GM18498 (cell line): ENCODE measurements at regions not wholly inside any gene's neighbourhood (a gene's known extent, or its start where the extent isn't known, plus 50 kb on each side); places are given as distances from the start of the nearest gene placed in this dataset.
"Not testable (repeated sequence)": the region's sequence is repeated elsewhere in the genome, so short reads cannot be mapped to it uniquely, and the experiment has no call there.

Experiments used
- ATAC-seq: cut with Tn5 transposase; IDR thresholded peaks from one replicate; pipeline ENCODE4 v1.9.1; 2021; ENCODE audit warnings: mild to moderate bottlenecking, moderate library complexity; ENCODE audit not compliant: unreplicated experiment

GRCh38 chr2:156915332-156915731 is 342.2 kb upstream of the GALNT5 start:
- no peak for ATAC-seq

- ATAC-seq = no peak
Observed at GRCh38 chr2:156918410-156918809, 339.1 kb upstream of the GALNT5 start.

GRCh38 chr2:156930423-156930822 is 327.1 kb upstream of the GALNT5 start:
- no peak for ATAC-seq

- no peak for ATAC-seq
Observed at GRCh38 chr2:156933645-156934225, 323.8 kb upstream of the GALNT5 start.

- no peak for ATAC-seq
Observed at GRCh38 chr2:156935616-156936015, 321.9 kb upstream of the GALNT5 start.

- ATAC-seq = no peak
Observed at GRCh38 chr2:156937430-156937829, 320.1 kb upstream of the GALNT5 start.

- no peak for ATAC-seq
Observed at GRCh38 chr2:156944871-156945270, 312.6 kb upstream of the GALNT5 start.

GRCh38 chr2:156947261-156947660 is 310.2 kb upstream of the GALNT5 start:
- no peak for ATAC-seq

GRCh38 chr2:156955701-156956100 is 301.8 kb upstream of the GALNT5 start:
- no peak for ATAC-seq

- ATAC-seq = no peak
Observed at GRCh38 chr2:156956161-156956560, 301.3 kb upstream of the GALNT5 start.

GRCh38 chr2:156958374-156958773 is 299.1 kb upstream of the GALNT5 start:
- no peak for ATAC-seq

GRCh38 chr2:156959481-156959880 is 298.0 kb upstream of the GALNT5 start:
- ATAC-seq = no peak

GRCh38 chr2:156982615-156983014 is 274.9 kb upstream of the GALNT5 start:
- no peak for ATAC-seq

GRCh38 chr2:156986339-156986988 is 271.0 kb upstream of the GALNT5 start:
- no peak for ATAC-seq

- ATAC-seq = no peak
Observed at GRCh38 chr2:156999661-157000060, 257.8 kb upstream of the GALNT5 start.

- ATAC-seq = no peak
Observed at GRCh38 chr2:157004789-157005188, 252.7 kb upstream of the GALNT5 start.

GRCh38 chr2:157015015-157015575 is 242.4 kb upstream of the GALNT5 start:
- no peak for ATAC-seq

- not testable (repeated sequence) for ATAC-seq
Observed at GRCh38 chr2:157023264-157023663, 234.2 kb upstream of the GALNT5 start.

- ATAC-seq = no peak
Observed at GRCh38 chr2:157024129-157024528, 233.4 kb upstream of the GALNT5 start.

GRCh38 chr2:157032017-157032416 is 225.5 kb upstream of the GALNT5 start:
- no peak for ATAC-seq

GRCh38 chr2:157036726-157037125 is 220.8 kb upstream of the GALNT5 start:
- no peak for ATAC-seq

GRCh38 chr2:157043786-157044185 is 213.7 kb upstream of the GALNT5 start:
- no peak for ATAC-seq

- ATAC-seq = no peak
Observed at GRCh38 chr2:157046396-157046795, 211.1 kb upstream of the GALNT5 start.
